HG03439 (cell line): ENCODE measurements at regions not wholly inside any gene's neighbourhood (a gene's known extent, or its start where the extent isn't known, plus 50 kb on each side); places are given as distances from the start of the nearest gene placed in this dataset.

Source experiments
- ATAC-seq: cut with Tn5 transposase; IDR thresholded peaks from one replicate; pipeline ENCODE4 v1.9.1; 2021; ENCODE audit warnings: mild to moderate bottlenecking, moderate library complexity; ENCODE audit not compliant: unreplicated experiment

DNA sequence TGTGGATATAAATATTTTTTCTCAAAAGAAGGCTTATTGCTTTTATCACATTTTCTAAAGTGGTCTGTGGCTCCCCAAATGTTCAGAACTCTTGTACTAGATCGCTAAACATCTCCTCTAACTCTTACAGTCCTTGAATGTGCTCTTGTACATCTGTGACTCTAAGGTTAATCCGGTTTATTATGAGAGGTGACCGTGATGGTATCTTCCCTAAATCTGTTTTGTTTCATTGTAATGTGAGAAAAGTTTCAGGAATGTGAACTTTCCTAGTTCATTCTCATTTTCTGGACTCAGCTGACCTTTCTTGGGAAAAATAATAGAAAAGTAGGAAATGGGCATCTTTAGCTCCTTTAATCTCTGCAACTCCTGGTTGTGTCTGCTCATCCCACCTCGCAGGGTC is 94.5 kb upstream of the CD180 start:
- no peak for ATAC-seq

DNA sequence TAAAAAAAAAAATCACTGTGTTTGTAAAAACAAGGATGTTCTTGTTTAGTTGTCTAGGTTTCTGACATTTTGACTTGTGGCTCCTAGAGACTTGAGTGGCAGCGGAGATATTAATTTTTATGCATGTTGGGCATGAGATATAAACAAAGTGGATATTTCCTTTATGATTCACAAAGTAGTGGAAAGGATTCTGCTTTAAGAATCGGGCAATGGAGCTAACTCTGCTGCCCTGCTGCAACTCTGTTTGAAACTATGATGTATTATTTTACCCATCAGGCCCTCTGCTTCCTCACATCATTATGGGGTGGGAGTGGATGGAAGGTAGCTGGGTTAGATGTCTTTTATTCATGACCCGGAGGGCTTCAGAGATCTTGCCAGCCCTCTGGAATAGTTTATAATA is 94.1 kb upstream of the CD180 start:
- no peak for ATAC-seq

DNA sequence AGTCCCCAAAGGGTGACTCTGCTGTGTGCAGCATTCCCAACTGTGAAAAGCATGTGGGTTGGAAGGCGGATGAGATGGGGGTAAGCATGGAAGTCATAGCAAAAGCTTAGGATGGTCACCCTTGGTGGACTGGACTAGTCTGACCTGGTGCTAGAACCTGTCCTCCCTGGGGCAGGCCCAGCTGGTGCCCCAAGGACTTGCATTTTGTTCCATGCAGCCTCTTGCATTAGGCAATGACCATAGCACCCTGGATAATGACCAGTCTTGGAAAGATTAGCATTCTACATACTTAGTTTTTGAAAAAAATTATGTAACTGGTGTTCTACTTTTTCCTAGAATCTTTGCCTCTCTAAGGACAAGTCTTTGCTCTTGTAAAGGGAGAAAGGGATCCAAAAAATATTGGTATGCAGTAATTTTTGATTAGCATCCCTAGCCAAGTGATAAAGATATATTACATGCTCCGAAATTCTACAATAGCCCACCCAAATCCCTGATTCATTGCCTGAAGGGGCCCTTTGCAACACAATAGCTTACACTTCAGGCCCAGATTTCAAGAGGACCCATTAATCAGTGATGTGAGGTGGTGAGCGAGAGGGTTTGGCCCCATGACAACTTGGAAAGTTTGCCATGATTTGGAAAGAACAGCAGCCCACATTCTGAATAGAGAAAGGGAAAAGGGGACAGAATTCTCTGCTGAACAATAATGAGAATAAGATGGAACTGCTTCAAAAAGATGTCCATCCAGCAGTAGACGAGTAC is 93.3 kb upstream of the CD180 start:
- no peak for ATAC-seq

DNA sequence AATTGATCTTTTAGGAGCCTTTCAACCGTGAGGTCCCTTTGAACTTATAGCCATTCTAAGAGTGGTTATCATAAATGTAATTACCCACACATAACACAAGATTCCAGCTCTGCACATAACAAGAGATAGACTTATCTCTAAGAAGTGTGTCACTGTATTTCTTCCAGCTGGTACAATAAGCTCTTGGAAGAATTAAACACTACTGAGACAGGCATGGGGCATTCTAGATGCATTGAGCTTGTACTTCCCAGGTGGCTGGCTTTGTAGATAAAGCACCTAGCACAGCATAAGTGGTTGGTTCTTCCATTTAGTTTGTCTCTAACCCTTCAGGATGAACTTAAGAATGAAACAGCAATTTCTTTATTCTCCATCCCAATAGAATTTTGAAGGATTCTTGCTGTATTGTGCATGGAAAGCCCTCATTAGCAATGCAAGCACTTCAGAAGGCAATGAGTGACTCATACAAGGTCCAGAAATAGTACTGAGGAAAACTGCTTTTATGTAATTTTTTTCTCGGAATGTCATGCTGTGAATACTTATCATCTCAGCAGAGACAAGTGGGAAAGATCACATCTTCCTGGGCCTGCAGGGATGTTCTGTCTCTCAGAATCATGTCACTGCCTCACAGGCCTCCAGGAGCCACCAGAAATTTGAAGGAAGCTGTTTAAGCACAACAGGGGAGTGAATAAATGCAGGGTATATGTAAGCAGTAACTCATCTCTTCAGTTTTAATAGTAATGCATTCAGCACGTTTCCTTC is 91.1 kb upstream of the CD180 start:
- no peak for ATAC-seq

DNA sequence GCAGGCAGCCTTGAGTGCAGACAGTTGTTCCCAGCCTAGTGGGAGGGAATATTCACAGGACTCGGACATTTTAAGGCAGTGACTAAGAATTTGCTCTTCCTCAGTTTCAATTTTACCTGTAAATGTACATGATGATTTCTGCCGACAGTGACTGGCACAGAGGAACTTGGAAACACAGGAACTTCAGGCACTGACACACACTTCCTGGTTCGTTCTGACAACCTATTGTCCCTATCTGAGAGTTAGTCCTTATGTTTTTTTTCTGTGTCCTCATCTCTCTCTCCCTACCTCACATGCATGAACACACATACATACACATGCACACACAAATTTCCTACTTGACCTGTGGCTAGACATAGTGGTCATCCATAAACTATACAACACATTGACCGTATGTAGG is 89.4 kb upstream of the CD180 start:
- no peak for ATAC-seq

DNA sequence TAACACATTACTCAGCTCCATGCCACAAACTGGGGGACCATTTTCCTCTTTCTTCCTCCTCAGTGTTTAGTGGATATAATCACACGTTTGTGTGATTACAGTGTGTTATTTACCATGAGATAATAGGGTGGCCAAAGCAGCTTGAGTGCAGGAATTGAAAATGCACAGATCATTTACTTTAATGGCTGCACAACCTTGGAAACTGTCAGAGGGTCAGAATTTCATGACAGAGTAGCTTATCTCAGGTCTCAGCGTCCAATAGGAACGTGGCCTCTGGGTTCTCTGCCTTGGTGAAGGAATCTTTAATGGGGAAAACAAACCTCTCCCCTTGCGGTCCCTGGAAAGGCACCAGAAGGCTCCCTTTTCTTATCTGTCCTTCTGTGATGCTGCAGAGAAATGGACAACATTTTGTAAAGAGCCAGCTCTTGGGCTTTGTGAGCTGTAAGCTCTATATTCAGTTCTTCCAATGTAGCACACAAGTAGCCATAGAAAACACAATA is 87.4 kb upstream of the CD180 start:
- ATAC-seq: no peak

DNA sequence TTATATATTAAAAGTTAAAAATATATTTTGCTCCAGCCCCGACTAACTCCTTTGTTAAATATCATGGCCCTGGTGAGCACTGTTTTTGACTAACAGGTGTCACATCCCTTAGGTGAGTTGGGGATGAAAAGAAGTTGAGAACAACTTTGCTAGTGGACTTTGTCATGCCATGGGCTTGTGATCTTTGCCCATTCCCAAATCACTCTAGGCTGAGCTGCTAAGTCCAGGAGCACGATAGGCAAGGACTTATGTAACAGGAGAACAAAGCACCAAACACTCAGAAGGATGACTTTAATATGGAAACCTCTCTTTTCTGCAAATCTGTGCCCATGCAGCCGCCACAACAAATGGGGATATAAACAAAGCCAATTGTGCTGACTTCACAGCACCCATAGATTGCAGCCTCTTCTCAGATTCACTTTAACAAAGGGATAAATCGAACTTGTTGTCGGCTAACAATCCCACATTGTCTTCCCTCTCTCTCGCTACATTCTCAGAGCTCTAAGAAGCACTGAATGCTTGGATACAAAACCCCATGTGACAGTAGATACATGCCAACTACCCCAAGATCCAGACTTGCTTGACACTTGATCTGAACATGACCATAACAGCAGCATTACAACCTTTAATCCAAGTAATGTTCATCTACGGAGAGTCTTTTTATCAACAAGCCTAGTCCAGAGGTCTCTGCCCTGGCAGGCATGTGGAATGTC is 86.8 kb upstream of the CD180 start:
- ATAC-seq: no peak

DNA sequence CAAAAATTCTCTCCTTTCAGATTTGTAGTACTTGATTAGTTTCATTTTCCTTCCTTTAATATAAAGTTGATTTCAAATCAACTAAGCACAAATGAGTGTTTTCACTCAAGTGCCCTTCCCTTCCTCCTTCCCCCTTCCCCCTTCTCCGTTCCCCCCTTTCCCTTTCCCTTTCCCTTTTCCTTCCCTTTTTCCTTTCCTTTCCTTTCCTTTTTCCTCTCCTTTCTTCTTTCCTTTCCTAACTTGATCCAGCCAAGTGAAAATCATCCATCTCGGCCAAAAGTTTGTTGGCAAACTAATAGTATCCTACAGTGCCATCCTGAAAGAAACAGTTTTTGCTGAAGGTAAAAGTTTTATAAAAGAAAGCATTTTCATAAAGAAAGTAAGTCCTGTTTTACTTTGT is 85.3 kb upstream of the CD180 start:
- no peak for ATAC-seq

DNA sequence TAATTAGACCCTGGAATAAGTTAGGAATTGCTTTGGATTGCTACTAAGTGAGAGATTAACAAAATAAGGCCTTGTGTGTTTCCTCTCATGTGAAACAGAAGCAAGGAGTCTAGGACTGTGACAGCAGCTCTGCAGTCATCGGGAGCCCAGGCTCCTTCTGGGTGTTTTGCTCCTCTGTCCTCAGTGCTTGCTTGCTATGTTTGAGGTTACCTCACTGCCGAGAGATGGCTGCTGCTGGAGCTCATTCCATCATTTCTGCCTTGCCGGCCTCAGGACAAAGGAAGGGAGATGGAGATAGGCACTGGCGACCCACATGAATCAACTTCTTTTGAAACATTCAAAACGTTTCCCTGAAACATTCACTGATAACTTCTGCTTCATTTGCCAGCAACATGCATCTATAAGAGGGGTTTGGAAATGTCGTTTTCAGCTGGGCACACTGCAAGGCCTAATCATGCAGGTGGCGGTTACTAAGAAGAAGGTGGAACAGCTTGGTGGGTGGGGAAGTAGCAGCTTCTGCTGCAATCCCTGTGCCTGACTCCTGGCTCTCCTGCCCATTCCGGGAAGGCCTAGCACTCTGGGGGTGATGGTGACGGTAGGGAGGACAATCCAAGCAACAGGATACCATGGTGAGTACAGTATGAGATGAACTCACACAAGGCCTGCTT is 77.2 kb upstream of the CD180 start:
- no peak for ATAC-seq

DNA sequence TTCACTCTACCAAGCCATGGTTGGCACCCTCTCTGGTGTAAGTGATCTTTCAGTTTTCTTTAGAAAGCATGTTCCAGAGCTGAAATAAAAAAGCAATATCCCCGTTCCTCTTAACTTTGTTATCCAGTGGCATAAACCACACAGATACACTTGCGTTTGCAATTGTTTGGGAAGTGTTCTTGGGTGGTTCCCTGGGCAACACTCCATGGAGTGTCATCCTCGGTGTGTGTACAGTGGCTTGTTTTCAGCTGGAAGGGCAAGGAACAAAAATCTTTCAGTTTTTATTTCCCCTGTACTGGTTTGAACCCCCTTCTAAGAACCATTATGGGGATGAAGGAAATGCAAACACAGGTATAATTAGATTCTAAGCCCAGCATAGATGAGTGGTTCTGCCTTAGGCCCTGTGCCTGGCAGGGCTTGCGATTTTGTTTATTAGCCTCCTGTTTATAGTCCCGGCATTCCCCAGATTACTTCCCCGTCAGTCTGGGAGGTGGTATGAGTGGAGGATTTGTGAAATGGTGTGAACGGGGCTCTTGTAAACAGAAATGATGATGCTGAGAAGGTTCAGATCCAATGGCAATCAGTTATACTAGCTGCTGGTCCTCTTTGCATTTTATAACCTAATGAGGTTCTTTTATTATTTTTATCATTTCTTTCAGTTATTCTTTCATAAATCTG is 76.0 kb upstream of the CD180 start:
- ATAC-seq: no peak

DNA sequence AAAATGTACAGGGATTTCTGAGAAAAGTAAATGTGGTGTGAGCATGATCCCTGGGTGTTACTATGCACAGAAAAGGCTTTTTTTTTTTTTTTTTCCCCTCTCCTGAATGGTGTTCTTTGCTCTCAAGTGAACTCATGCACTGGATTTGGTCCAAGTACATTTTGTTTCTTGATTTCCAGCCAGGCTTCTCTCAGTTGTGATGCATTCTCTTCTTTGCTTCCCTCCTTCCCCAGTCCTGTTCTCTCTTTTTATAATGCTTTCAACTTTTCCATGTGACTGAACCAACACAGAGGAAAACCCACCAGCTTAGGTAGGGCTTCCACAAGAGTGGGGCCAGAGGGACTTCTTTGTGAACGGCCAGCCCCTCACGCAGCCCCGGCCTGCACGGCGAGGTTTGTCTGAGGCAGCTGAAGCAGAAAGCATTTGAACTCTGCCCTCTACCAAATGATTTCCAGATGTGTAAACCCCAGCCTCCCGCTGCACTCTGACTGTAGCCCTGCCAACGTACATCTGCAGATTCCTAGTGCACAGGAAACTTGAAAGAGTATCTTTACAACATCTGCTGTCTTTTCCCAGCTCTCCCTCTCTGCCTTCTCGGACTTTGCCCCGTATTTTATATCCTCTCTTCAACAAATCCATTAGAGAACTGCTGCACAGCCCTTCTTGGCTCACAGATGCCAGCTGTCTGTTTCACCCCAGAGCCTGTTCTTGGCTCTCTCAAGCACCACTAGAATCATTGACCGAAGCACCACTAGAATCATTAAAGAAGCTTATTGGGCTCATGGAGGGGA is 71.8 kb upstream of the CD180 start:
- ATAC-seq: no peak

DNA sequence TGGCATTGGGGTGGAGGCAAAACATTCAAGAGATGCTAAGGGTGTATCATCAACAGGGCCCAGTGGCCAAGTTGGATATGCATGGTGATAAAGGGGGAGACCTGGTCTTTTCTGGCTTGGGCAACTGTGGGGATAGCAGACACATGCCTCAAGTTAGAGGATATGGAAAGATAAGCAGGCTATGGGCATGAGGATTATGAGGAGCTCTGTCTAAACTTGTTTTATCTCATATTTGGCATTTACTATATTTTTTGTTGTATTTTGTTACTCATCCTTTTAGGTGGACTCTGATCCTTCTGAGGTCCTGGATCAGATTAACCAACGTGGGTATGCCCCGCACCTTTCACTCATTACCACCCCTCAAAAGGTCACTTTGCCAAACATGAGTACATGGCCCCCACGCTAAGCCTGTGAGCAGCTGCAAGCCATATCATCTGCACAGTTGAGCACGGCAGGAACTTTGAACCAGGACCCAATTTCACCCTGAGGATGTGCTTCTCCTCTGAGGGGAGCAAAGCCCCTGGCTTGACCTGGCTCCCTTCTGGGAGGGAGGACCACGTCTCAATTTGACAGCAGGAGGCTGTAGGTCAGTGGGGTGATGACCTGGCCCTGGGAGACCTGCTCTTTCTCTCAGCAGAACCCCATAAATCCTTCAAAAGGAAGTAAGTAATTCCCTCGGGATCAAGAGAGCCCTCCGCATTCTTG is 71.1 kb upstream of the CD180 start:
- ATAC-seq: no peak

DNA sequence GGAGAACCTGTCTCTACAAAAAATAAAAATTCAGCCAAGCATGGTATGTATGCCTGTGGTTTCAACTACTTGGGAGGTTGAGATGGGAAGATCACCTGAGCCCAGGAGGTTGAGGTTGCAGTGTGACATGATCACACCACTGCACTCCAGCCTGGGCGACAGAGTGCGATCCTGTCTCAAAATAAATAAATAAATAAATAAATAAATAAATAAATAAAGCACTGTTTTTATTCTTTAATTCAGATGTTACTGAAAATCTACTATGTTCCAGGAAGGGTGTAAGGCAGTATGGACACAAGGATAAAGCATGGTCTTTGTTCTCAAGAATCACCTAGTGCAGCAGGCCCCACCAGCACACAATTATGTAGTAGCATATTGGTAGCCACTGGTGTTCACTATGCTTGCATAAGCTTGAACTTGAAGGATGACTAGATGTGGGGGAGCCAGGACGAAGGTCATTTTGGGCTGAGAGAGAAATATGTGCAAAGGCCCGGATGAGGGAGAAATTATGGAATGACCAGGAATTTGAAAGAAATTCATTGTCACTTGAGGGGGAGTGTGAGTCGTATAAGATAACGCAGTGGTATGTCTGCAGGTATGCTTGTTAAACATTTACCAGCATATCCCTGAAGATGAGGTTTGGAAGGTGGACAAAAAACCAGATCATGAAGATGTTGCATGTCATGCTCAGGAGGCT is 70.2 kb upstream of the CD180 start:
- ATAC-seq: no peak

DNA sequence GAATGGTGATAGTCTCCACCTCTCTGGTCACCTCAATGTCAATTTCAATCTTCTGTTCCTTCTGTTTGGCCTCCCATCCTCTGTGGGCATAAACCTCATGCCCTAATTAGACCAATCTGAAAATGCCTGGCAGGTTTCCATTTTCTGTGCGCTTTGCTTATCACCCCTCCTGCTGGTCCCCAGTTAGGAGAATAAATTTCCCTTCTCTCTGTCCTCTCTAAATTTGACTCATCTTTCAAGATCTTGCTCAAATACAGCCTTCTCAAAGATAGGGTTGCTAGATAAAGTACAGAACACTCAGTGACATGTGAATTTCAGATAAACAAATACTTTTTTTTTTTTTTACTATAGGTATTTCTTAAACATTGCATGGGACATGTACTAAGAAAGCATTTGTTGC is 69.4 kb upstream of the CD180 start:
- ATAC-seq: no peak

DNA sequence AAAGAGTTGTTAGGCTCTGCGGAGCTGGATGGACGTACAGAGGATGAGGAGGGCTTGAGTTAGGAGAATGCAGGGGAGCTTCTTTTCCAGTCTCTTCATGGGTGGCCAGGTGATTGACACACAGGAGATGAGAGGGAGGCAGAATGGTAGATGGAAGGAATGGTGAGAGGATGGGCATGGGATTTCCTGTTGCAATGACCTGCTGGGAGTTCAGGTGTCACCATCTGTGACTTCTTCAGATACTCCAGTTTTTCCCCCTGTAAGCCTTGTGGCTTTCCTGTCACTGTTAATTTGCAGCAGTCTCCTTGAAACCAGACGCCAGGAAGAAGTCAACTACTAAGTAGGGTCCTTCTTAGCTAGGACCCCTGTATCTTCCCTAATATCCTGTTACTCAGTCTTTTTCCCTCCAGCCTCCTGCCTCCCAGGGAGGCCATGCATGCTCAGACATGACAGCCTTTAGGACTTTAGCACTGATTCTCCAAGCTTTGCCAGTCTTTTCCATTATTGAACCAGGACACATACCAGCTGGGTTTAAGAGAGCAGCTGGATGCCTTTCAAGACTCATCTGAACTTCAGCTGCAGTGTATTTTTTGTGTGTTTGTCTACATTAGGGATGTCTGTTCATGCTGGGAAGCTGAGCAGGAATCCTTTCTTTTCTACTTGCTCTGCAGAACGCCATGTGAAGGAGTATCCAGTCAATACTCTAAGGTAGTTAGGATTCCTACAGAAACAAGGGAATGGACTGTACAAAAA is 67.2 kb upstream of the CD180 start:
- ATAC-seq: no peak

DNA sequence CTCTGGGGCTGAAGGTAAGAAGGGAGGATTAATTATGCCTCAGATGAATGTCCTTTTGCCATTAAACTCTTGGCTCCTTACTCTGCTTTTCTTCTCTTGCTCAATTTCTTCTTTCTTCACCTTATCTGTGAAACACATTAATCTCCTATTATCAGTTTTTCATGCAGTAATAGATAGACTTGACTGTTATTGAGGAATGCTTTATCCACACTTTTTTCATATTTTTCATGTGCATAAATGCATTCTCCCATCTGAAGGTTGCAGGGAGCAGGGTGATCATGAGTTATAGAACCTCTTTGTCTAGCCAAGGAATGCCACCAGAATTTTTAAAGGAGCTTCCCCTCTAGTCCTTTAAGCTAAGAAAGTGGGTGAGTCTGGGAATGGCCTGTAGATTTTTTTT is 66.4 kb upstream of the CD180 start:
- no peak for ATAC-seq

DNA sequence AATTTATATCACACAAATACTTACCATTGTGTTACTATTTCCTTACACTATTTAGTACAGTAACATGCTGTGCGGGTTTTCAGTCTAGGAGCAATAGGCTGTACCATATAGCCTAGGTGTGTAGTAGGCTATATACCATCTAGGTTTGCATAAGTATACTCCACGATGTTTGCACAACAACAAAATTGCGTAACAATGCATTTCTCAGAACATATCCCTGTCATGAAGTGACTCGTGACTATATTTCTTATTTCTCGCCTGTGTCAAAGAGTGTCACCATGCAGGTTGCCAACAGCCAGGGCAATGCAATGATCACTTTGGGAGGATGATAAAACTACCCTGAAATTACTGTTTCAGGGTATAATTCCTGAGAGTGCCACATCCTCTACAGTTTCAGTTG is 65.6 kb upstream of the CD180 start:
- ATAC-seq: no peak
